T-helper 1 cell treated with Interleukin-12 subunit alpha and Interleukin-12 subunit beta and Interleukin-4 antibody, amounts not matched to agents 30 μg/mL and 1 μg/mL, for 36 hours (primary cell): ENCODE measurements at regions not wholly inside any gene's neighbourhood (a gene's known extent, or its start where the extent isn't known, plus 50 kb on each side); places are given as distances from the start of the nearest gene placed in this dataset.

ENCODE experiments used
- H3K27ac Mint-ChIP-seq: one replicate; pipeline ENCODE4 v1.8.0; 2021; ENCODE audit warnings: mild to moderate bottlenecking, mixed read lengths
- H3K27me3 Mint-ChIP-seq: one replicate; pipeline ENCODE4 v1.8.0; 2021; ENCODE audit warnings: low read depth, mixed read lengths
- H3K36me3 Mint-ChIP-seq: one replicate; pipeline ENCODE4 v1.8.0; 2021; ENCODE audit warnings: low read depth, mixed read lengths
- H3K4me1 Mint-ChIP-seq: one replicate; pipeline ENCODE4 v1.8.0; 2021; ENCODE audit warnings: low read depth, mixed read lengths
- H3K4me3 Mint-ChIP-seq: one replicate; pipeline ENCODE4 v1.8.0; 2021; ENCODE audit warnings: mild to moderate bottlenecking, moderate library complexity, mixed read lengths
- H3K9me3 Mint-ChIP-seq: one replicate; pipeline ENCODE4 v1.8.0; 2021; ENCODE audit warnings: mixed read lengths

DNA sequence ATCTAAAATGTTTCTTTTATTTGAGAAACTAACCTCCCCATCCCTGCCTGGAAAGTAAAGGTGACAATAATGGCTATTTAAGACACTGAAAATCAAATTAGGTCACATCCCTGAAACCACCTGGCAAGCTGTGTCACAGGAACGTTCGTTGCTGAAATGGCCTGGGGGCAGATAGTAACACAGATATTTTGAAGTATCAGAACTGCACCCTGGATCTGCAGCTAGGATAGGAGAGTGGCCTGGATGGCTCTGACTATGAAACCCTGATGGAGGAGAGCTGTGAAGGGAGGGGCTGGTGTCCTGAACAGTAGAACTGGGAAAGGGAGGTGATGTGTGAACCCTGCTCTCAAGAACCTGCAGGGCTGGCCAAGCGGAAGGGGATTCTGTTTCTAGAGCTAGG lies 648.3 kb upstream of the CFAP20DC start:
- Mint-ChIP-seq H3K27me3 (no peaks in the 10 kb centered on the region), H3K9me3 (peaks cover under 1% of the 10 kb centered on the region), H3K4me3 (no peak overlapping the region), H3K4me1 (no peaks in the 10 kb centered on the region), H3K36me3 (no peaks in the 10 kb centered on the region), H3K27ac (no peak overlapping the region)

DNA sequence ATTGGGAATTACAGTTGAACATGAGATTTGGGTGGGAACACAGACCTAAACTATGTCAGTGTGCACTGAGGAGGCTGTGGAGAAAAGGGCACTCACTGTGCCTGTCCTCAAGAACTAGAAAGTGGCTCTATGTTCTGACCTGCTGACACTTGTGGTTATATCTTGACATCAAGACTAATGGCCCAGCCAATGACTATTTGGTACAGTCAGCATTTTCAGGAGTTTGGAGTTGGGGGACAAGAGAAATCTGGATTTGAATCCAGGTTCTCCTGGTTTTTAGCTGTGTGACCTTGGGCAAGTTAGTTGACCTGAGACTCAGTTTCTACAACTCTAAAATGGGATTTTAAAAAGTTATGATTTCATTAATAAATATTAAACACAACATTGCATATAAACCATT lies 647.0 kb upstream of the CFAP20DC start:
- Mint-ChIP-seq H3K4me3 (no peak overlapping the region), H3K36me3 (no peaks in the 10 kb centered on the region), H3K27ac (no peak overlapping the region), H3K9me3 (peaks cover 11% of the 10 kb centered on the region), H3K27me3 (no peaks in the 10 kb centered on the region), H3K4me1 (no peaks in the 10 kb centered on the region)

DNA sequence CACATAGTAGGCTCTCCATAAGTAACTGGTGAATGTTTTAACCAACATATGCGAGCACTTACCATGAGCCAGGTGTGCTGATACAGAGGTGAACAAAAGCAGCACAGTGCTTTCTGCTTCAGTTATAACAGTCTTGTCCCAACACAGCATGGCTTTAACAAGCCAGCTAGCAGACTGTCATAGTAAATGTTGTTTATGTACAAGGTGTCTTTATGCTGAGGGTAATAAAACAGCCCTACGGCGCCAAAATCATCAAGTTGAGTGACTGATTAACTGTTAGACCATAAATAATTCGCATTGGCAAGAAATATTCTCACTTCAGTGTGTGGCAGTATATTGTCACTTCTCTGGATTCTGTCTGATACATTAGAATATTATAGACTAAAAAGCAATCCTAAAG lies 646.0 kb upstream of the CFAP20DC start:
- no peak overlapping the region for H3K4me3 Mint-ChIP-seq
- H3K36me3 Mint-ChIP-seq: no peaks in the 10 kb centered on the region
- no peak overlapping the region for H3K27ac Mint-ChIP-seq
- H3K9me3 Mint-ChIP-seq: peaks cover 11% of the 10 kb centered on the region
- no peaks in the 10 kb centered on the region for H3K4me1 Mint-ChIP-seq
- H3K27me3 Mint-ChIP-seq: no peaks in the 10 kb centered on the region

DNA sequence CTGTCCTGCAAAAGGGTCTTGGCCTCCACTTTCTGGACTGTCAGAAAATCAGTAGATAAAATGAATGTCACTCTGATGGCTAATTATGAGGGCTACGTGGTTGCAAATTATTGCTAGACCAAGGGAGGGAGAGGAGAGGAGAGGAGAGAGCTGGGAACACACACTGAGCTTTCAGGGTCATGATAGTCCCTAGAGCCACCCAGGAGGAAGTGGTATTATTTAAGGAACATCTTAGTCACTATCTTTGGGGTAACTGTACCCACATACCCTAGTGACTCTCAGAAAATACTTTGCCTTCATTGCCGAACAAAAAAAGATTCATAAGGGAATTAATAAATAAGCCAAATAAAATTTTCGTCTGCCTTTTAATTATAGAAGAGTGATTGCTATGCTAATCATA lies 642.3 kb upstream of the CFAP20DC start:
- Mint-ChIP-seq H3K4me1 (peaks cover 2% of the 10 kb centered on the region), H3K27me3 (no peaks in the 10 kb centered on the region), H3K9me3 (peaks cover 16% of the 10 kb centered on the region), H3K27ac (no peak overlapping the region), H3K36me3 (no peaks in the 10 kb centered on the region), H3K4me3 (no peak overlapping the region)

DNA sequence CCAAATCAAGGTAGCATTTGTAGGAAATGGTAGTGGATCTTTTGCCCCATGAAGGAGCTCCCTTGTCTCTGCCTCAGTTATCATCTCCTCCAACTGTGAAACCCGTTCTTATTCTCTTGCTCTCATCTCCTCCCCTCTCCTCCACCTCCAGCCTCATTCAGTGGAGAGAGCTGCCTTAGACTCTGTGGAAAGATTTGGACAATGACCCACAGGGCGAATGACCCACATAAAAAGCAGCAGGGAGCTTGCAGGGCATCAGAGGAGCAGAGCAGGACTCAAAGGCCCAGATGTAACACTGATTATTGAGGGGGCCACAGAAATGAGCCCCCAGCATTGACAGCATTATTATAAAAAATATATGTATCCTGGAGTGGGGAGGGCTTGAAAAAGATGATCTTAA lies 641.1 kb upstream of the CFAP20DC start:
- peaks cover 17% of the 10 kb centered on the region for H3K9me3 Mint-ChIP-seq
- no peak overlapping the region for H3K27ac Mint-ChIP-seq
- peaks cover 2% of the 10 kb centered on the region for H3K4me1 Mint-ChIP-seq
- H3K36me3 Mint-ChIP-seq: no peaks in the 10 kb centered on the region
- H3K4me3 Mint-ChIP-seq: no peak overlapping the region
- no peaks in the 10 kb centered on the region for H3K27me3 Mint-ChIP-seq

DNA sequence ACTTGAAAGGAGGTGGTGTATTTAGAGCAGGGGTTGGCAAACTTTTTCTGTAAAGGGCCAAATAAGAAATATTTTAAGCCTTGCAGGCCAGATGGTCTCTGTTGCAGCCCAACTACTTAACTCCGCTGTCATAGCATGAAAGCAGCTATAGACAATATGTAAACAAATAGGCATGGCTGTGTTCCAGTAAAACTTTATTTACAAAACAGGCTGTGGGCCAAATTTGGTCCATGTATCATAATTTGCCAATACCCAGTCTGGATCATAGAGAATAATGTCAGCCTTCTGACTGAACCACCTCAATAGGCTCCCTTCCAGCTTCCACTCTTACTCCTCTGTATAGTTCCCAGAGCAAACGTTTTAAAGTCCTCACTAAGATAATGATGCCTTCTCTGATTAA lies 638.8 kb upstream of the CFAP20DC start:
- Mint-ChIP-seq H3K4me1 (peaks cover 2% of the 10 kb centered on the region), H3K4me3 (no peak overlapping the region), H3K9me3 (peaks cover 17% of the 10 kb centered on the region), H3K27me3 (peaks cover 10% of the 10 kb centered on the region), H3K27ac (no peak overlapping the region), H3K36me3 (no peaks in the 10 kb centered on the region)

DNA sequence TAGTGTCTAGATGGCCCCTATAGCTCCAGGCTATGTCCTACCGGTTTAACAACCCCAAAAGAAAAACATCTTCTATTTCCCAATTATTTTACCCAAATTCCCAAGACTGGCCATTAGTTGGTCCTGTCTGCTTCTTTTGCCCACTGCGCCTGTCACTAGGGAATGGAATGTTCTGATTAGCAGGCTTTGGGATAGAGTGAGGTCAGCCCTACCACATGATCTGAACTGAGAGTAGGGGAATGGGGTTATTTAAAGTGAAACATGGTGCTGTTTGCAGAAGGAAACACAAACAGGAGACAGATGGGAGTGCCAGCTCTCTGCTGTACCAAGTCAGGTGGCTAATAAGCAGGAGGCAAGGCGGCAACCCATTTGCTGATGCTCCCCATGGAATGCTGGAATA lies 635.6 kb upstream of the CFAP20DC start:
- no peaks in the 10 kb centered on the region for H3K36me3 Mint-ChIP-seq
- H3K27ac Mint-ChIP-seq: no peak overlapping the region
- peaks cover 14% of the 10 kb centered on the region for H3K27me3 Mint-ChIP-seq
- H3K4me3 Mint-ChIP-seq: no peak overlapping the region
- peaks cover 6% of the 10 kb centered on the region for H3K9me3 Mint-ChIP-seq
- H3K4me1 Mint-ChIP-seq: peaks cover 2% of the 10 kb centered on the region

DNA sequence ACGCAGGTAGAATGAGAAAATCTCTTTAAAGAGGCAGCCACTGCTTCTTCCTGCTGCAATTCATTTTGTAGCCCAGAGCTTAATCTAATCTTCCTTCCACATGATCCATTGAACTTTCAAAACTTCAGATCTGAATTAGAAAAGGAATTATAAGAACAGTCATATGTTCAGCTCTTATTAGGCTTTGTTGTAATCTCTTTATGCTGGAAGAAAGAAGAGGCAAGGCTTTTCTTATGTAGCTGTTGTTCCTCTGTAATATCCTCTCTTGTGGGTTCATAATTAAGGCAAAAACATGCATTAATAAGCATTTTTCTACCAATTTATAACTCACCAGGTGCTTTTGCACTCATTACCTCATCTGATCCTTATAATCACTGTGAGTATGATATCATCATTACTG lies 634.9 kb upstream of the CFAP20DC start:
- H3K9me3 Mint-ChIP-seq: peaks cover 6% of the 10 kb centered on the region
- H3K36me3 Mint-ChIP-seq: no peaks in the 10 kb centered on the region
- H3K27me3 Mint-ChIP-seq: peaks cover 14% of the 10 kb centered on the region
- H3K4me3 Mint-ChIP-seq: no peak overlapping the region
- H3K4me1 Mint-ChIP-seq: peaks cover 2% of the 10 kb centered on the region
- H3K27ac Mint-ChIP-seq: no peak overlapping the region

DNA sequence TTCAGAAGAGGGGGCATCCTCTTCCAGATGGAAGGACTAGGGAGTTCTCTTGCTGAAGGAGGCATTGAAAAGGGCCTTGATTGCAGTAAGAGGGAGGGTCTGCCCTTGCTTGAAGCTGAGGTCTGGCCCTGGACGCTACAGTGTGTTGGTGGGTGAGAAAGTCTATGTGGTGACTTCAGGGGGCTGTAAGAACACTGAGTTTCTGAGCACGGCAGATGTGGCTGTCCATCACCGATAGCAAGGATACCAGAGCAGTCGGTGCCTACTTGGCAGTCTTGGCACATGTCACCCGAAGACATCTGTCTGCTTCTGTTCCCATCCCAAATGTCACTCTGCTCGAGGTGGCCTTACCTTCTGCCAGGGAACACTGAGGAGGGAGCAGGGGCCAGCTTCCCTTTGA lies 631.1 kb upstream of the CFAP20DC start:
- H3K9me3 Mint-ChIP-seq: no peaks in the 10 kb centered on the region
- no peaks in the 10 kb centered on the region for H3K36me3 Mint-ChIP-seq
- no peaks in the 10 kb centered on the region for H3K4me1 Mint-ChIP-seq
- H3K27me3 Mint-ChIP-seq: peaks cover 16% of the 10 kb centered on the region
- no peak overlapping the region for H3K4me3 Mint-ChIP-seq
- H3K27ac Mint-ChIP-seq: no peak overlapping the region

DNA sequence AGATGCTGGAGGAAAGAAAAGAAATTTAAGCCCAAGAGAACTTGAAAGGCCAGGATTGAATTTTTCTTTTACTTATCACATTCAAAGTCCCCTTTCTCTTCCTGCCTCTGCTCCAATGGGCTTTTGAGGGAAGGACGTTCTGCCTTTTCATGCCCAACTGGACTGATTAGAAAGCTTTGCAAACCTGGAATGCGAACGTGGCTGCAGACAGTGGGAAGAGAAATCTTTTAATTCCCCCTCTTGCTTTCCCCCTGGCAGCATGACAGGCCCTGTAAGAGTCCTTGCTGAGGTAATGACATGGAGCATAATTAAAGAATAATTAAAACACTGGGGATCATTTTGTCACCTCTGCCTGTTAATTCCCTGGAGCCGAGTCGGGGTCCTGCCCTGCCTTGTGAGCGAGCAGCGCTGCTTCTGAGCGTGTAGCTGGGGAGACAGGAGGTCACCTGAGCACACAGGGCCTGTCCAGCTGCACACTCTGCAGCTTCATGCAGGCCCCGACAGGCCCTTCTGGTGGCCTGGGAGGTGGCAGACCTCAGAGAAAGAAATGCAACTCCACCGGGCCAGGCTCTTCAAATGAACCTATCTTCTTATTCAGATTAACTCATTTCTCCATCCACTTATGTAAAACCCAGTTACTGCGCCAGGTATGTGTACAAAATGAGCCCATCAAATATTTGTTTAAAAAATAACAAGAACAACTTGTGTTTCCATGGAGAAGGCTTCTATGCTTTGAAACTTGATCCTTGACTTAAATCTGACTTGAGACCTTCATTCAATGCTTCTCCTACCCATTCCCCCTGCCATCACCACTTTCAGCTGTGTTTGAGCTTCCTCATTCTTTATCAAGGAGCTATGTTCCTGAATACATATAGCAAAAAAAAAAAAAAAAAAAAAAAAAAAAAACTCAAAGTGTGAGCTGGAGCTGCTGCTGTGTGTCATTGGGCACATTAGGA lies 628.2 kb upstream of the CFAP20DC start:
- H3K4me3 Mint-ChIP-seq: no peak overlapping the region
- no peak overlapping the region for H3K27ac Mint-ChIP-seq
- peaks cover 10% of the 10 kb centered on the region for H3K27me3 Mint-ChIP-seq
- H3K4me1 Mint-ChIP-seq: no peaks in the 10 kb centered on the region
- no peaks in the 10 kb centered on the region for H3K9me3 Mint-ChIP-seq
- H3K36me3 Mint-ChIP-seq: no peaks in the 10 kb centered on the region

DNA sequence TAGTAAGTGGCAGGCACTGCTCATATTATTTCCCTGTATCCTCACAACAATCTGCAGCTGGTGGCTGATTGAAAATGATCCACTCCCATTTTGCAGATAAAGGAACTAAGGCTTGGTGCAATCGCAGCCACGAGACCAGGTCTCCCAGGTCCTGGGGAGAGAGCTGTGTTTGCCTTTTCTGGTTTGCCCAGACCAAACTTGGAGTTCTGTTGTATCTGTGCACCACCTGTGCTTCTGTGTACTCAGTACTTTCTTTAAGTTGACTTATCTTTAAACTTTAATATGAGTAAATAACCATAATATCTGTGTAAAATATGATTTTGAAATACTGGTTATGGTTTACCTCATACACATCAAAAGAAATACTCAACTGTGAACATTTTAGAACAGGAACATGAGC lies 625.7 kb upstream of the CFAP20DC start:
- no peak overlapping the region for H3K4me3 Mint-ChIP-seq
- H3K27ac Mint-ChIP-seq: no peak overlapping the region
- no peaks in the 10 kb centered on the region for H3K4me1 Mint-ChIP-seq
- no peaks in the 10 kb centered on the region for H3K36me3 Mint-ChIP-seq
- peaks cover 9% of the 10 kb centered on the region for H3K27me3 Mint-ChIP-seq
- H3K9me3 Mint-ChIP-seq: no peaks in the 10 kb centered on the region

DNA sequence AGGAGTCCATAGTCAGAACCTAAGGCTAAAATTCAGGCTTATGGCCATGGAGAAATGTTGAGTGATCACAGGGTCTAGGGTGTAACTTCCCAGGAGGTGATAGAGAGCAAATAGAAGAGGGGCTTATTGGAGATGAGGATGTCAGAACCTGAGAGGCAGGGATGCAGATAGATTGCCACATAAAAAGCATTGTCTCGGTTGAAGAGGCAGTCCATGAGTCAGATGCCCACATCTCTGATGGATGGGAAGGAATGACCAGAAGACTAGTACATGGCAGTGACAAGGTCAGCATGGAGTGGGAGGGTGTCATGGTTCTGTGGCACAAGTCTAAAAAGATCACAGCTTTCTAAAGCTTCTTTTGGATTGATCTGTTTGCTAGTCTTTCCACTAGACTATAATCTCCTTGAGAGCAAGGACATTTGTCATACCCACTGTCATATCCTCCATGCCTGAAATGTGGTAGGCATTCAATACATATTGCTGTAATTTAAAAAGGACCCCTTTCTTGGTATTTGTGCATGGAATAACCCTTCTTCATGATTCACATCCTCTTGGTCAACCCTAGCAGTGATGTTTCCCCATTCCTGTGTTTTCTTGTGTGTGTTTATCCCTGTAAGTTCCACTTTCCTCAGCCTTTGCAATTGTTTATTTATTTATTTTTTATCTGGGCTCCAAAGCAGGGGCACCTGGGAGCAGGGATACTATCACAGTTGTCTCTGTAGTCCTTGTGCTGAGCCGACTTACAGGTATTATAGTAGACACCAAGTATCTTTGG lies 613.4 kb upstream of the CFAP20DC start:
- Mint-ChIP-seq H3K9me3 (peaks cover 6% of the 10 kb centered on the region), H3K36me3 (no peaks in the 10 kb centered on the region), H3K27ac (no peak overlapping the region)

DNA sequence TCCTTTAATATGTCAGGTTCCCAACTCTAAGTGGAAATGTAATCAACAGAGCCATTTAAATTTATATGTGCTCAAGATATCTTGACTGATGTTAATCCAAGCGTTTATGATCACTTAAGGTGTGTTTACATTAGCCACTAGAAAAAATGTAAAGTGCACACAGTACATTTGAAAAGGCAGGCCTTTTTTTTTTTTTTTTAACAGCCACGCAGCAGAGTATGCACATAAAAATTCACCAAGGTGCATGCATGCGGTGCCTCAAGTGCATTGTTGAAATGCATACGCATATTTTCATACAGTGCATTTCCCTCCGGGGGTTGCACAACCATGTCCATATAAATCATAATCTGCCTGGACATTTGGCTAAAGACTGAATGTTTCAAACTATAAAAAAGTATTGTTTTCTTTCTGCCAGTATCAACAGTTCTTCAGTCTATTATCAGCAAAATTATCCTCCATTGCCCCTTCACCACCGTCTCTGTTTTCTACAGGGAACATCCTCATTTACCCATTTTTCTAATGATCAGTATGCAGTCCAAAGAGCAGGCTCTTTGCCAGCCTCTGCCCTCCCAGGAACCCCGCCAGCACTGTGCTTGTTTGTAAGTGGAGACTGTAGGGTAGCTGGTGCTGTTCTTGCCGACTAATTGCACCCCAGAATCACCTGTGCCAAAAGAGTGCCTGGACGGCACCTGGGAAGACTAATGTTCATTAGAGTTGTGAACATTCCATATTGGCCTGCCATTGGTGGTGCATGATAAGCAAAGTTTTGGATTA lies 611.2 kb upstream of the CFAP20DC start:
- H3K36me3 Mint-ChIP-seq: no peaks in the 10 kb centered on the region
- peaks cover 6% of the 10 kb centered on the region for H3K9me3 Mint-ChIP-seq
- H3K4me1 Mint-ChIP-seq: no peaks in the 10 kb centered on the region
- peaks cover 9% of the 10 kb centered on the region for H3K27me3 Mint-ChIP-seq
- no peak overlapping the region for H3K27ac Mint-ChIP-seq
- no peak overlapping the region for H3K4me3 Mint-ChIP-seq

More for the DNA sequence above, 613.4 kb upstream of the CFAP20DC start:
- no peaks in the 10 kb centered on the region for H3K4me1 Mint-ChIP-seq
- peaks cover 9% of the 10 kb centered on the region for H3K27me3 Mint-ChIP-seq
- H3K4me3 Mint-ChIP-seq: no peak overlapping the region

DNA sequence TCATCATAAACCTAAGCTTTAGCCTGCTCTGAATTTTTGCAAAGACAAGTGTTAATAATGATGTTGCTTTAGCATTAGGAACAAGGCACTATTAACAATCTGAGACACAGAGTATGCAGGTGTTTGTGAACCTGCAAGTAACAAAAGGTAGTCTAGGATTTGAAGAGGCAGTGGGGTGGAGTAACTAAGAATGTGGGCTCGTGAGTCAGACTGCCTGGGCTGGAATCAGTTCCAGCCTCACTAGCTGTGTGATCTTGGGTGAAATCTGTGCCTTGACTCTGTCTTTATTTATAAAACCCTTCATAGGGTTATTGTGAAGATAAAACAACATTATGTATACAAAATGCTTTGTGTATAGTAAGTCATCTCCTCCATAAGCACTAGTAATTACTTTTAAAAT lies 610.6 kb upstream of the CFAP20DC start:
- Mint-ChIP-seq H3K27ac (no peak overlapping the region), H3K27me3 (peaks cover 8% of the 10 kb centered on the region), H3K36me3 (no peaks in the 10 kb centered on the region), H3K9me3 (peaks cover 6% of the 10 kb centered on the region), H3K4me1 (no peaks in the 10 kb centered on the region), H3K4me3 (no peak overlapping the region)
